ENCODE measurements at regions not wholly inside any gene's neighbourhood (a gene's known extent, or its start where the extent isn't known, plus 50 kb on each side); places are given as distances from the start of the nearest gene placed in this dataset.
A peak's percentile ranks its signal among the peaks of the same experiment; 100 is the strongest.
"Not testable (repeated sequence)": the region's sequence is repeated elsewhere in the genome, so short reads cannot be mapped to it uniquely, and the experiment has no call there.

DNA sequence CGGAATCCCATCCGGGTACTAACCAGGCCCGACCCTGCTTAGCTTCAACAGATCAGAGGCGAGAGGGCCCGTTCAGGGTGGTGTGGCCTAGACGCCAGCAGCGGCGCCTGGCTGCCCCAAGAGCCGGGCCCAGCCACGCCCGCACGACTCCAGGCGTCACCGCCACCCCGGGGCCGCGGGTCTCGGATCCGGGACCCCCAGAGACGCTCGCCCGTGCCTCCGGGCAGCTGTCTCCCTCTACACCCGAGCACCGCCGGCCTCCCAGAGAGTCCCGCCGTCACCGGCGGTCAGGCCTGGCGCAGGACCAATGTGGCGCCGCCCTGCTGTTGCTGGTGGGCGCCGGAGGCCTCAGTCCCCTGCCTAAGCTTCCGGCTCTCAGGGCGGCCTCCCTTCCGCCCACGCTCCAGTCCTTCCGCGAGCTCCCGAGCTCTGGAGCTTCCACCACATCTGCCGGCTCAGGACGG is 441.2 kb upstream of the DEFB115 start:
- Mint-ChIP-seq H3K27ac (ENCODE audit: unreplicated experiment) (no peak overlapping the region), H3K27me3 (ENCODE audit: unreplicated experiment) (peaks cover 9% of the 10 kb centered on the region), H3K36me3 (ENCODE audit: unreplicated experiment) (peaks cover 9% of the 10 kb centered on the region), H3K4me3 (ENCODE audit: unreplicated experiment) (no peak overlapping the region), H3K9me3 (ENCODE audit: unreplicated experiment) (peaks cover 14% of the 10 kb centered on the region), H3K4me1 (ENCODE audit: low read depth, unreplicated experiment) (no peaks in the 10 kb centered on the region)
- no peak for DNase-seq
- TF ChIP-seq, protein P1, sequence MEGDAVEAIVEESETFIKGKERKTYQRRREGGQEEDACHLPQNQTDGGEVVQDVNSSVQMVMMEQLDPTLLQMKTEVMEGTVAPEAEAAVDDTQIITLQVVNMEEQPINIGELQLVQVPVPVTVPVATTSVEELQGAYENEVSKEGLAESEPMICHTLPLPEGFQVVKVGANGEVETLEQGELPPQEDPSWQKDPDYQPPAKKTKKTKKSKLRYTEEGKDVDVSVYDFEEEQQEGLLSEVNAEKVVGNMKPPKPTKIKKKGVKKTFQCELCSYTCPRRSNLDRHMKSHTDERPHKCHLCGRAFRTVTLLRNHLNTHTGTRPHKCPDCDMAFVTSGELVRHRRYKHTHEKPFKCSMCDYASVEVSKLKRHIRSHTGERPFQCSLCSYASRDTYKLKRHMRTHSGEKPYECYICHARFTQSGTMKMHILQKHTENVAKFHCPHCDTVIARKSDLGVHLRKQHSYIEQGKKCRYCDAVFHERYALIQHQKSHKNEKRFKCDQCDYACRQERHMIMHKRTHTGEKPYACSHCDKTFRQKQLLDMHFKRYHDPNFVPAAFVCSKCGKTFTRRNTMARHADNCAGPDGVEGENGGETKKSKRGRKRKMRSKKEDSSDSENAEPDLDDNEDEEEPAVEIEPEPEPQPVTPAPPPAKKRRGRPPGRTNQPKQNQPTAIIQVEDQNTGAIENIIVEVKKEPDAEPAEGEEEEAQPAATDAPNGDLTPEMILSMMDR (IDR thresholded peaks at IDR 0.05; ENCODE audit: partially characterized antibody, unreplicated experiment), result no peak

DNA sequence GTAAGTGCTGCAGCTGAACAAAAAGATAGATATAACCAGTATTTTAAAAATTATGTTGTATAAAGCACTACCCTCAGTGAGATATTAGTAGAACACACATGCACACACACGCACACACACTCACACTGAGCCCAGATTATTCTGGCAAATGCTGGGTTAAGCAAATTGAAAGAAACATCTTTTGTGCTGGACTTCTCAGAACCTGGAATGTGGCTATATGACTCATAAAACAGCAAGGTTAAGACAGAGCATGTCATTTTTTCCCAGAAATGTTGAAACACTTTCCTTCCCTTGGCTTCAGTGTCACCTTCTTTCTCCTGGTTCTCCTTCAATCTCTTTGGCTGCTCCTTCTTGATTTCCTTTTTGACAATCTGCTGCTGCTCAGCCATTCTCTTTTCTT is 435.8 kb upstream of the DEFB115 start:
- H3K27me3 Mint-ChIP-seq (ENCODE audit: unreplicated experiment); H3K4me1 Mint-ChIP-seq (ENCODE audit: low read depth, unreplicated experiment); DNase-seq; H3K36me3 Mint-ChIP-seq (ENCODE audit: unreplicated experiment); H3K9me3 Mint-ChIP-seq (ENCODE audit: unreplicated experiment); H3K4me3 Mint-ChIP-seq (ENCODE audit: unreplicated experiment); H3K27ac Mint-ChIP-seq (ENCODE audit: unreplicated experiment): not testable (repeated sequence)

DNA sequence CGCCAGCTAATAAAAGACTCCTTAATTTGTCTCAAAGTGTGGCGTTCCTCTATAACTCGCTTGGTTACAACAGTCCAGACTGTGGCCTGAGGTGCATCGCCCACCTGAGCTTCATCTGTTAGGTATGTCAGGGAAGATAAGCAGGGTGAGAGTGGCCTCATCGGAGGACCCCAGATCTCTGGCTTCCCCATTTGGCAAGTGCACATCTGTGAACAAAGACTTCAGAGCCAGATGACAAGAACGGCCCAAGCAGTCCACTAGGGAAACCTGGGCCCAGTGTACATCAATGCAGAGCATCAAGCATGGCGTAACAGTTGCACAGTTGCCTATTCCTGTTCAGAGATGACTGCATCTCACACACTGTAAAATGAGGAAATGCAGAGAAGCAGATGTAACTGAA is 432.8 kb upstream of the DEFB115 start:
- H3K4me1 Mint-ChIP-seq (ENCODE audit: low read depth, unreplicated experiment); H3K36me3 Mint-ChIP-seq (ENCODE audit: unreplicated experiment); H3K27me3 Mint-ChIP-seq (ENCODE audit: unreplicated experiment); H3K27ac Mint-ChIP-seq (ENCODE audit: unreplicated experiment); H3K9me3 Mint-ChIP-seq (ENCODE audit: unreplicated experiment); DNase-seq; H3K4me3 Mint-ChIP-seq (ENCODE audit: unreplicated experiment): not testable (repeated sequence)

- DNase-seq; H3K9me3 Mint-ChIP-seq (ENCODE audit: unreplicated experiment); H3K4me3 Mint-ChIP-seq (ENCODE audit: unreplicated experiment): not testable (repeated sequence)
These were observed 411.5 kb upstream of the DEFB115 start for GRCh38 chr20:30845923-30846322.

DNA sequence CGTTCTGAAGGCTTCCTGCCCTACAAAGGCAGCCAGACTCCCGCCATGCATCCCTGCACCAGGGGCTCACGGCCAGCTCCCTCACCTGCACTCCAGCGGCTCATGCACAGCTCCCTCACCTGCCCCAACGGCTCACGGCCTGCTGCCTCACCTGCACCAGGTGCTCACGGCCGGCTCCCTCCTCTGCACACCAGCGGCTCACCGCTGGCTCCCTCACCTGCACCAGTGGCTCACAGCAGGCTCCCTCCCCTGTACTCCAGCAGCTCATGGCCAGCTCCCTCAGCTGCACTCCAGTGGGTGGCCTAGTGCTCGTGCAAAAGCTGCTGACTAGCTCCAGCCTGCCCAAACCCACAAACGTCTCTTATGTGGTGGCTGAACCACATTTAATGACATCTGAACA is 389.2 kb upstream of the DEFB115 start:
- not testable (repeated sequence) for H3K27ac Mint-ChIP-seq (ENCODE audit: unreplicated experiment); DNase-seq; H3K27me3 Mint-ChIP-seq (ENCODE audit: unreplicated experiment); H3K36me3 Mint-ChIP-seq (ENCODE audit: unreplicated experiment); H3K4me3 Mint-ChIP-seq (ENCODE audit: unreplicated experiment); H3K4me1 Mint-ChIP-seq (ENCODE audit: low read depth, unreplicated experiment)
- H3K9me3 Mint-ChIP-seq (ENCODE audit: unreplicated experiment), result peaks cover 18% of the 10 kb centered on the region

More at GRCh38 chr20:30845923-30846322, 411.5 kb upstream of the DEFB115 start:
- H3K27ac Mint-ChIP-seq (ENCODE audit: unreplicated experiment); H3K36me3 Mint-ChIP-seq (ENCODE audit: unreplicated experiment); H3K4me1 Mint-ChIP-seq (ENCODE audit: low read depth, unreplicated experiment); H3K27me3 Mint-ChIP-seq (ENCODE audit: unreplicated experiment): not testable (repeated sequence)

DNA sequence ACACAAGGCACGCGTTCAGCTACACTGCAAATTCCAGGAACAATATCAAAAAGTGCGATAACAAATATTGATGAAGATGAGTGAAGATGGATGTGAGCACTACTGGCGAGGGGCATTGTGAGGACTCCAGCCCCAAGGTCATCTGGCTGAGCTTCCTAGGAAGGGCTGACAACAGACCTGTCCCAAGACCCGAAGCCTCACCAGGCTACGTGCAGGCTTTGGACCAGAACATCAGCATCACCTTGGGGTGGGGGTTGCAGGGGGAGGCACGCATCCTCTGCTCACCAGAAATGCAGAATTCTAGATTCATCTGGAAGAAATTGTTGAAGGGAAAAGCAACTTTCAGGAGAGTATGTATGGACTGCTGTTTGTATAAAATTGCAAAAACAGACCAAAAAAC is 386.3 kb upstream of the DEFB115 start:
- H3K4me3 Mint-ChIP-seq (ENCODE audit: unreplicated experiment); H3K36me3 Mint-ChIP-seq (ENCODE audit: unreplicated experiment); H3K27me3 Mint-ChIP-seq (ENCODE audit: unreplicated experiment); DNase-seq; H3K4me1 Mint-ChIP-seq (ENCODE audit: low read depth, unreplicated experiment); H3K27ac Mint-ChIP-seq (ENCODE audit: unreplicated experiment): not testable (repeated sequence)
- peaks cover 21% of the 10 kb centered on the region for H3K9me3 Mint-ChIP-seq (ENCODE audit: unreplicated experiment)

GRCh38 chr20:30872252-30872651 is 385.2 kb upstream of the DEFB115 start:
- not testable (repeated sequence) for DNase-seq; H3K4me3 Mint-ChIP-seq (ENCODE audit: unreplicated experiment); H3K4me1 Mint-ChIP-seq (ENCODE audit: low read depth, unreplicated experiment); H3K36me3 Mint-ChIP-seq (ENCODE audit: unreplicated experiment); H3K27ac Mint-ChIP-seq (ENCODE audit: unreplicated experiment); H3K27me3 Mint-ChIP-seq (ENCODE audit: unreplicated experiment)
- peaks cover 23% of the 10 kb centered on the region for H3K9me3 Mint-ChIP-seq (ENCODE audit: unreplicated experiment)

DNA sequence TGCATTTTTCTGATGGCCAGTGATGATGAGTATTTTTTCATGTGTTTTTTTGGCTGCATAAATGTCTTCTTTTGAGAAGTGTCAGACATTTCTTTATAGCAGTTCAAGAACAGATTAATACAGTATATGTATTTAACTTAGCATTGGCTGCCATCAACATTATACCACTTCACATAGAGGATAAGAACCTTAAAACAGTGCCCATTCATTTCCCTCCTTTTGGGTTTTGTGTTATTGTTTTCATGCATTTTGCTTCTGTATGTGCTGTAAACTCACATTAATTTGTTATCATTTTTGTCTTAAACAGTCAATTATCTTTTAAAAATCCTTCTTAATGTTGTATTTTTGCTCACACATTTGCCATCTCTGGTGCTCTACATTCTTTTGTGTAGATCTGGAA is 381.6 kb upstream of the DEFB115 start:
- not testable (repeated sequence) for H3K4me1 Mint-ChIP-seq (ENCODE audit: low read depth, unreplicated experiment)

DNA sequence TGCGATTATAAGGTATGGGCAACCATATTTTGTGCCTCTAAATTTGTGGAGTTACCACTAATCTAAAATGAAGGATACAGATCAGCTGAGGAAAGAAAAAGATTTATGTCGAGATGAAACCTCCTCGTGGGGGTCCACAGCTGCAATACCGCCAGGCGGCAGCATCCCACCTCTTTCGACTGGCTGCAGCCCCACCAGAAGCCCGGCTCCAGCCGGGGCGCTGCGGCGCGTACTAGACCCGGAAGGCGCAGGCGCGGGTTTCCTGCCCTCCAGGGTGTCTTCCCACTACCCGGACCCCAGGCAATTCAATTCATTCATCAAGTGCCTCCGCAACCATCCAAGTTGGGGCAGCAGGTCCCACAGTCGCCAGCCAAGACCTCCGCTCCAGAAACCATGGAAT is 366.1 kb upstream of the DEFB115 start:
- DNase-seq, result peak; percentile 84
- peaks cover 25% of the 10 kb centered on the region for H3K27me3 Mint-ChIP-seq (ENCODE audit: unreplicated experiment)
- TF ChIP-seq, protein P1 (IDR thresholded peaks at IDR 0.05; ENCODE audit: partially characterized antibody, unreplicated experiment), result peak; percentile 64
- H3K27ac Mint-ChIP-seq (ENCODE audit: unreplicated experiment); H3K36me3 Mint-ChIP-seq (ENCODE audit: unreplicated experiment); H3K4me1 Mint-ChIP-seq (ENCODE audit: low read depth, unreplicated experiment); H3K9me3 Mint-ChIP-seq (ENCODE audit: unreplicated experiment): not testable (repeated sequence)
- peak overlapping the region; percentile 90 for H3K4me3 Mint-ChIP-seq (ENCODE audit: unreplicated experiment)

More for the DNA sequence above, 381.6 kb upstream of the DEFB115 start:
- DNase-seq; H3K27ac Mint-ChIP-seq (ENCODE audit: unreplicated experiment); H3K36me3 Mint-ChIP-seq (ENCODE audit: unreplicated experiment); H3K4me3 Mint-ChIP-seq (ENCODE audit: unreplicated experiment); H3K27me3 Mint-ChIP-seq (ENCODE audit: unreplicated experiment): not testable (repeated sequence)
- H3K9me3 Mint-ChIP-seq (ENCODE audit: unreplicated experiment), result peaks cover 19% of the 10 kb centered on the region
